ENCODE measurements at regions not wholly inside any gene's neighbourhood (a gene's known extent, or its start where the extent isn't known, plus 50 kb on each side); places are given as distances from the start of the nearest gene placed in this dataset.

DNA sequence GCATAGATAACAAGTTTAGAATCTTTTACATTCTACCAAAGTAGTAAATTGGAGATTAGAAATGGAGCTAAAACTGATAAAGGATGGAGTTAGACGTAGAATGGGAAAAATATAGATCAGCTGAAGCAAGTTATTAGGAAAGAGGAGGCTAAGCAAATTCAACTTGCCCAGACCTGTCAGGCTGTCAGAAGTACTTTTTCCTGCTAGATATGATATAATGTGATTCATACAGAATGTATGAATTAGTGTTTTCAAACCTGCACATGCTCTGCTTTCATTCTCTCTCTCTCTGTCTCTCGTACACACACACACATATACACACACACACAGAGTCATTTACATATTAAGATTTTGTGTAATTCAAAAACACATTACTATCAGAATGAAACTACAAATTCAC lies 133.2 kb upstream of the HDGFL1 start:
- DNase-seq (ENCODE audit: low spot score in 2 of 2) = no peak
- H3K4me3 ChIP-seq (ENCODE audit: low read depth, poor library complexity, severe bottlenecking) = no peak overlapping the region
- 59 to 64% methylated on average over 2 of the region's 2 CpGs for WGBS, 2 donors
- intact Hi-C loops (cut with DNase I; ENCODE audit: low total_unique reads) = no loop called here
- no peak for TF ChIP-seq POLR2A (IDR thresholded peaks at IDR 0.05)
- no peak for TF ChIP-seq CTCF (IDR thresholded peaks at IDR 0.05)

- no peak overlapping the region for H3K4me3 ChIP-seq (ENCODE audit: low read depth, poor library complexity, severe bottlenecking)
- TF ChIP-seq CTCF (IDR thresholded peaks at IDR 0.05) (no peak), POLR2A (IDR thresholded peaks at IDR 0.05) (no peak)
- 92 to 94% methylated on average over 1 of the region's 1 CpG for WGBS, 2 donors
- DNase-seq (ENCODE audit: low spot score in 2 of 2) = no peak
- intact Hi-C loops (cut with DNase I; ENCODE audit: low total_unique reads) = no loop called here
These were observed 131.7 kb upstream of the HDGFL1 start for GRCh38 chr6:22437665-22438064.

- no peak for TF ChIP-seq POLR2A (IDR thresholded peaks at IDR 0.05)
- no peak for TF ChIP-seq CTCF (IDR thresholded peaks at IDR 0.05)
- intact Hi-C loops (cut with DNase I; ENCODE audit: low total_unique reads) = no loop called here
These were observed 126.5 kb upstream of the HDGFL1 start for GRCh38 chr6:22442826-22443225.

DNA sequence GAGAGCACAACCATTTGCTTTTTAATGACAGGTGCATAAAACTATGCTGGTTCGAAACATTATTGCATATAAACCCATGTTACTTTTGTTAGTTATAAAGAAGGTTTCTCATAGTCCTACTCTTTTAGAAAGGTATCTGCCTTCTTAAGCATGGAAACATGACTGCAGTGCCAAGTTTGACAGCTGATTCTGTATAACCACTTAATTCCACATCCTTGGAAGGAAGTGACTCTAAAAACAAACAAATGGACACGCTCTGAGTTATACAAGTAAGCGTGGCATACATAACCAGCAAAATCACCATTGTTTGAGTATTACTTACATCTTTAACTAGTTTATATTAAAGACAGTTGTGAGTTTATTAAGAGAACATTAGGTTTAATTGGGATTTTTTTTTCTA lies 125.0 kb upstream of the HDGFL1 start:
- no peak overlapping the region for H3K4me3 ChIP-seq (ENCODE audit: low read depth, poor library complexity, severe bottlenecking)
- DNase-seq (ENCODE audit: low spot score in 2 of 2) = no peak
- TF ChIP-seq POLR2A (IDR thresholded peaks at IDR 0.05) = no peak
- TF ChIP-seq CTCF (IDR thresholded peaks at IDR 0.05) = no peak
- whole genome bisulfite sequencing, 2 donors = 86% methylated on average over 3 of the region's 3 CpGs
- intact Hi-C loops (cut with DNase I; ENCODE audit: low total_unique reads) = no loop called here

More at GRCh38 chr6:22442826-22443225, 126.5 kb upstream of the HDGFL1 start:
- 13 to 43% methylated on average over 1 of the region's 1 CpG for WGBS, 2 donors
- no peak overlapping the region for H3K4me3 ChIP-seq (ENCODE audit: low read depth, poor library complexity, severe bottlenecking)
- peak in 1 of 2 donors; percentile 17 for DNase-seq (ENCODE audit: low spot score in 2 of 2)

DNA sequence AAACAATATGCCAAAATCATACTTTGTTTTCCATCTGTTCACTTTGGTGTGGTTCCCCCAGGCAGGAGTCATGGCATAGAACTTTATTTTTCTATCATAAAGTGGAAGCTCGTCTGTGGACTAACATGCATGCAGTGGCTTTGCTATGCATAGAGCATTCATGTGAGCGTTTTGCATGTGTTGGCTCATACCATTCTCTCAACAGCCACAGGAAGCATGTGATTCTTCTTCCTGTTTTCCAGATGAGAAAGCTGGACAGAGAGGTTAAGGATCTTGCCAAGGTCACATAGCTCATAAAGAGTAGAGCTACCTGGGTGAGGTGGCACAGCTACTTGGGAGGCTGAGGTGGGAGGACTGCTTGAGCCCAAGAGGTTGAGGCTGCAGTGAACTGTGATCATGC lies 123.4 kb upstream of the HDGFL1 start:
- whole genome bisulfite sequencing, 2 donors = 67 to 79% methylated on average over 2 of the region's 2 CpGs
- DNase-seq (ENCODE audit: low spot score in 2 of 2) = no peak
- H3K4me3 ChIP-seq (ENCODE audit: low read depth, poor library complexity, severe bottlenecking) = no peak overlapping the region
- intact Hi-C loops (cut with DNase I; ENCODE audit: low total_unique reads) = no loop called here
- no peak for TF ChIP-seq POLR2A (IDR thresholded peaks at IDR 0.05)
- TF ChIP-seq CTCF (IDR thresholded peaks at IDR 0.05) = no peak
